Fibroblast of pulmonary artery (primary cell): ENCODE measurements at regions not wholly inside any gene's neighbourhood (a gene's known extent, or its start where the extent isn't known, plus 50 kb on each side); places are given as distances from the start of the nearest gene placed in this dataset.

ENCODE experiments used
- DNase-seq: peaks from one replicate; pipeline ENCODE4 v3.0.0-alpha.2; 2010; ENCODE audit warnings: low read depth
- H3K4me3 ChIP-seq: replicated peaks from 2 replicates; pipeline ENCODE4 v1.5.1; 2011; ENCODE audit warnings: low read depth, mild to moderate bottlenecking, control low read depth, low read length, moderate library complexity
- CTCF ChIP-seq: IDR thresholded peaks from 2 replicates; pipeline ENCODE4 v1.5.1; 2011; ENCODE audit warnings: mild to moderate bottlenecking, control low read depth, low read length, inconsistent platforms; ENCODE audit errors: missing control alignments

DNA sequence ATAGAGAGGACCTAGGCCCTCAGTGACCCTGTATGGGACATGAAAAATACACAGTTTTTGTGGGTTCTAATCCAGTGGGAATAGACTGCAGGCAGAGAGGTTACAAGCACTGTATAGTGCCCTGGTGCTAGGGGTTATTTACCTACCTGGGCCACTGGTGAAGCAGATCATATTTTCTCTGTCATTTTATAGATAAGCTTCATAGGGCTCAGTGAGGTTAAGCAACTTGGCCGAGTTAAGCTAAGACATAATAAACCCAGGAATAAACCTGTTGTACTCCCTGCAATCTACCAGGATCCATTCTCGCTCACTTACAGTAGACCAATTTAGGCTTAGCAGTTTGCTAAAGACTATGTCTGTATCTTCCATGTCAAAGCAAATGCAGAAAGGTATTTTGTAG lies 340.6 kb upstream of the KHDRBS2 start:
- H3K4me3 ChIP-seq = no peak overlapping the region
- no peak for TF ChIP-seq CTCF
- DNase-seq = no peak

DNA sequence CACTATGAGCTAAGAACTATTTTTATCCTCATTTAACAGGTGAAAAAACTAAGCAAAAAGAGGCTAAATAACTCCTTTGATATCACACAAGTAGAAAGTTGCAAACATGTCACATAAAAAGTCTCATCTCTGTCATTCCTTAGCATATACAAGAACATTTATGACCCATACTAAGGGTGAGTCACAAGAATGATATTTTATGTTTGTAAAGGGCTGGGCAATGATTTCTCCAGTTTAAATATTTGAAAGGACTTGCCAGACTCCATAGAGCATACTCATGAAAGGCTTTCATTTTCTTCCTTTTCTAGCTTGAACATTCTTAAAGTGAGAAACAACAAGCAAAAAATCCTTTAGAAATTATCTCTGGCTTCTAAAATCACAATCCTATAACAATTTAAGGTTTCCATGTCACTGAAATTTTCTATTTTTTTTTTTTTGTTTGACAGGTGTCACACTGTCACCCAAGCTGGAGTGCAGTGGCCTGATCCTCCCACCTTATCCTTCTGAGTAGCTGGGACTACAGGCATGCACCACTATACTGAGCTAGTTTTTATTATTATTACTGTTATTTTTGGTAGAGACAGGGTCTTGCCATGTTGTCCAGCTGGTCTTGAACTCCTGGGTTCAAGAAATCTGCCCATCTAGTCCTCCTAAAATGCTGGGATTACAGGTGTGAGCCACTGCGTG lies 338.0 kb upstream of the KHDRBS2 start:
- no peak overlapping the region for H3K4me3 ChIP-seq
- no peak for TF ChIP-seq CTCF
- no peak for DNase-seq

GRCh38 chr6:62615366-62616015 lies 329.5 kb upstream of the KHDRBS2 start:
- DNase-seq = no peak
- TF ChIP-seq CTCF = no peak
- H3K4me3 ChIP-seq = no peak overlapping the region

DNA sequence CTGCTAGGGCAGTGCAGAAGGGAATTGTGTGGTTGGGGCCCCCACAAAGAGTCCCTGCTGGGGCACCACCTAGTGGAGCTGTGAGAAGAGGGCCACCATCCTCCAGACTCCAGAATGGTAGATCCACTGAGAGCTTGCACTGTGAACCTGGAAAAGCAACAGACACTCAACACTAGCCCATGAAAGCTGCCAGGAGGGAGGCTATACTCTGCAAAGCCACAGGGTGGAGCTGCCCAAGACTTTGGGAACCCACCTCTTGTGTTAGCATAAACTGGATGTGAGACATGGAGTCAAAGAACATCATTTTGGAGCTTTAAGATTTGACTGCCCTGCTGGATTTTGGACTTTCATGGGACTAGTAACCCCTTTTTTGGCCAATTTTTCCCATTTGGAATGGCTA lies 328.4 kb upstream of the KHDRBS2 start:
- no peak for DNase-seq
- TF ChIP-seq CTCF = no peak
- H3K4me3 ChIP-seq = no peak overlapping the region

- H3K4me3 ChIP-seq = no peak overlapping the region
- DNase-seq = no peak
- no peak for TF ChIP-seq CTCF
These were observed 327.9 kb upstream of the KHDRBS2 start for GRCh38 chr6:62613928-62614327.

GRCh38 chr6:62612471-62612870 lies 326.4 kb upstream of the KHDRBS2 start:
- no peak for DNase-seq
- no peak overlapping the region for H3K4me3 ChIP-seq
- TF ChIP-seq CTCF = no peak

DNA sequence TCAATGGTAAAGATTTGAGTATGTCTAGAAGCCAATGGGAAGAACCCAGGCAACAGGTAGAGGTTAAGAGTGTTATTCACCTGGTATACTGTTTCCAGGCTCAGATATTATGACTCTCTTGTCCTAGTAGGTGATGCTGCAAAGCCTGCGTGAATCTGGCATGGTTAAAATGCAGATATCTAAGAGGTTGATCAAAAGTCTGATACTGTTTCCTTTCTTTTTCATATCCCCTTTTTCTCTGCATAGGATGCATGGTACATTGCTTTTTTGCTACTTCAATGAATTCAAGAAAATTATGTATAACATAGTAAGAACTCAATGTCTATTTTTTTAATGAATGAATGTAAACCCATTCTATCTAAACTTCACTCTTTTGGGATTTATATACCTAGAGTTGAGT lies 284.3 kb upstream of the KHDRBS2 start:
- H3K4me3 ChIP-seq = no peak overlapping the region
- no peak for DNase-seq
- TF ChIP-seq CTCF = no peak
